ENCODE measurements at regions not wholly inside any gene's neighbourhood (a gene's known extent, or its start where the extent isn't known, plus 50 kb on each side); places are given as distances from the start of the nearest gene placed in this dataset.

- no peak for TF ChIP-seq CTCF (IDR thresholded peaks at IDR 0.05 in 2 of 3, conservative IDR thresholded peaks at IDR 0.05 in 1 of 3; ENCODE audit: control insufficient read depth in 2 of 3, extremely low read depth in 1 of 3, insufficient read depth in 1 of 3, low read depth in 3 of 3, low read length in 3 of 3)
- TF ChIP-seq PBX3 (IDR thresholded peaks at IDR 0.05; ENCODE audit: insufficient replicate concordance, low read depth, low read length): no peak
- TF ChIP-seq POLR2AphosphoS5 (IDR thresholded peaks at IDR 0.05; ENCODE audit: low read length): no peak
- no peak for TF ChIP-seq SUZ12 (IDR thresholded peaks at IDR 0.05; ENCODE audit: unreplicated experiment)
- no peak for TF ChIP-seq GABPA (IDR thresholded peaks at IDR 0.05; ENCODE audit: low read depth)
- no peak for TF ChIP-seq DPF2 (IDR thresholded peaks at IDR 0.05)
- no peak for TF ChIP-seq EZH2 (IDR thresholded peaks at IDR 0.05; ENCODE audit: borderline replicate concordance, control insufficient read depth, low read depth, low read length)
Measured at GRCh38 chr13:44013758-44014291, 134.1 kb downstream of the LACC1 start.

All from GM12878 (cell line).